Adipocyte (in vitro differentiated cells): ENCODE measurements at regions not wholly inside any gene's neighbourhood (a gene's known extent, or its start where the extent isn't known, plus 50 kb on each side); places are given as distances from the start of the nearest gene placed in this dataset.
"Not testable (repeated sequence)": the region's sequence is repeated elsewhere in the genome, so short reads cannot be mapped to it uniquely, and the experiment has no call there.

Experiments used
- DNase-seq: peaks from one replicate; pipeline ENCODE4 v3.0.0-alpha.2; 2015; ENCODE audit warnings: low read depth
- H3K27me3 ChIP-seq: replicated peaks from 2 replicates; pipeline ENCODE4 v1.7.0; 2013; ENCODE audit warnings: mild to moderate bottlenecking, low read length, moderate library complexity; ENCODE audit not compliant: control insufficient read depth, insufficient read depth
- H3K36me3 ChIP-seq: 2 replicates; pipeline ENCODE4 v1.7.0; 2013; ENCODE audit warnings: low read length, mild to moderate bottlenecking, moderate library complexity; ENCODE audit not compliant: control insufficient read depth, insufficient read depth, severe bottlenecking
- H3K4me1 ChIP-seq: 2 replicates; pipeline ENCODE4 v1.7.0; 2013; ENCODE audit warnings: mild to moderate bottlenecking, low read length, moderate library complexity; ENCODE audit not compliant: control insufficient read depth, insufficient read depth
- H3K4me3 ChIP-seq: 2 replicates; pipeline ENCODE4 v1.7.0; 2013; ENCODE audit warnings: mild to moderate bottlenecking, low read length, moderate library complexity
- H3K9ac ChIP-seq: 2 replicates; pipeline ENCODE4 v1.7.0; 2013; ENCODE audit warnings: mild to moderate bottlenecking, low read length, moderate library complexity
- H3K9me3 ChIP-seq: 2 replicates; pipeline ENCODE4 v1.7.0; 2013; ENCODE audit warnings: mild to moderate bottlenecking, low read length, moderate library complexity; ENCODE audit not compliant: control insufficient read depth

DNA sequence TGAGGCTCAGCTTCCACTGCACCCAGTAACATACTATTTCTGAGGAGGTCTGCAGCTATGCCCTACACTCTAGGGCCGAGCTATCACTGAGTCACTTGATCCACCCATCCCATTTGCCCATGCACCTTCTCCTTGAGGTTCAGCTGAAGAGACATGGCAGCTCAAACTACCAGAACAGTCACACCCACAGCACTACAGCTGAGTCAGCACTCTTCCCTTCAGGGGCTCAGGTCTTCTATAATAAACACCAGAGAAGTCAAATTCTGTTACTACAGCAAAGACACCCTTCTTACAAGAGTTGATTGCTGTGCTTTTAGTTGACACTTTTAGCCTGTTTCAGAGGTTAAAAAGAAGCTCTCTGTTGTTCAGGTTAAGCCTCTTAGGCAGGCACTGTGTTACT, 1696.4 kb upstream of the ADGRL3 start:
- H3K4me1 ChIP-seq, result no peaks in the 10 kb centered on the region
- no peak overlapping the region for H3K9ac ChIP-seq
- H3K36me3 ChIP-seq, result no peaks in the 10 kb centered on the region
- DNase-seq, result no peak
- no peaks in the 10 kb centered on the region for H3K27me3 ChIP-seq
- no peaks in the 10 kb centered on the region for H3K9me3 ChIP-seq
- no peak overlapping the region for H3K4me3 ChIP-seq

DNA sequence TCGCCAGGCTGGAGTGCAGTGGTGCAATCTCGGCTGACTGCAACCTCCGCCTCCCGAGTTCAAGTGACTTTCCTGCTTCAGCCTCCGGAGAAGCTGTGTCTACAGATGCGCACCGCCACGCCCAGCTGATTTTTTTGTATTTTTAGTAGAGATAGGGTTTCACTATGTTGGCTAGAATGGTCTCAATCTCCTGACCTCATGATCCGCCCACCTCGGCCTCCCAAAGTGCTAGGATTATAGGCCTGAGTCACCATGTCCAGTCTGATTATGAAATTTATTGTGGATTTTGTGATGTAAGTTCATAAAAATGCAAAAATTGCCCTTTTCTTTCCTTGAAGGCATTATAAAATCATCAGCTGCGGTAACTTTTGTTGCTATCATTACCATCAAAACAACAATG, 1688.3 kb upstream of the ADGRL3 start:
- H3K9ac ChIP-seq, H3K9me3 ChIP-seq, H3K36me3 ChIP-seq, H3K27me3 ChIP-seq, H3K4me3 ChIP-seq, DNase-seq, H3K4me1 ChIP-seq: not testable (repeated sequence)

DNA sequence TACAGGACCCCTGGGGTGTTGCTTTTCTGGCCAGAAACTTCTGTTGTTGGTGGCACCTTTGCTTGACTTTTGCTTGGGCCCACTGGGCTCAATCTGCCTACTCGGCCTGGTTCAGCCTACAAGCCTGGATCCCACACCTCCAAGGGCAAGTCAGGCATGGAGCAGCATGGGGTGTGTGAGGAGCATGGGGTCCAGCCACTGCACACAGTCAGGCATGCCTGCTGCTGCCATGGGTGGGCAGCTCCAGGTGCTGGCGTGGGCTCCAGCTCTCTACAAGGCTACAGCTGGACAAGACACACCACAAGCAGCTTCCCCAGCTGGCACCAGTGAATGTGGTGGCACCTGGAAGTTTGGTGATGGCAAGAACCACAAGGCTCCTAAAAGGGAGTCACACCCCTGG, 1683.1 kb upstream of the ADGRL3 start:
- Histone ChIP-seq H3K9me3 (no peaks in the 10 kb centered on the region), H3K27me3 (no peaks in the 10 kb centered on the region), H3K36me3 (no peaks in the 10 kb centered on the region), H3K4me1 (no peaks in the 10 kb centered on the region), H3K4me3 (no peak overlapping the region), H3K9ac (no peak overlapping the region)
- no peak for DNase-seq

- no peaks in the 10 kb centered on the region for H3K36me3 ChIP-seq
- no peak overlapping the region for H3K9ac ChIP-seq
- no peaks in the 10 kb centered on the region for H3K9me3 ChIP-seq
- H3K4me1 ChIP-seq, result no peaks in the 10 kb centered on the region
- H3K4me3 ChIP-seq, result no peak overlapping the region
- no peak for DNase-seq
- no peaks in the 10 kb centered on the region for H3K27me3 ChIP-seq
These were observed 1681.9 kb upstream of the ADGRL3 start for GRCh38 chr4:59518005-59518823.

- H3K9ac ChIP-seq, result no peak overlapping the region
- no peaks in the 10 kb centered on the region for H3K27me3 ChIP-seq
- DNase-seq, result no peak
- H3K9me3 ChIP-seq, result no peaks in the 10 kb centered on the region
- no peaks in the 10 kb centered on the region for H3K36me3 ChIP-seq
- H3K4me1 ChIP-seq, result no peaks in the 10 kb centered on the region
- H3K4me3 ChIP-seq, result no peak overlapping the region
These were observed 1674.2 kb upstream of the ADGRL3 start for GRCh38 chr4:59525885-59526284.

DNA sequence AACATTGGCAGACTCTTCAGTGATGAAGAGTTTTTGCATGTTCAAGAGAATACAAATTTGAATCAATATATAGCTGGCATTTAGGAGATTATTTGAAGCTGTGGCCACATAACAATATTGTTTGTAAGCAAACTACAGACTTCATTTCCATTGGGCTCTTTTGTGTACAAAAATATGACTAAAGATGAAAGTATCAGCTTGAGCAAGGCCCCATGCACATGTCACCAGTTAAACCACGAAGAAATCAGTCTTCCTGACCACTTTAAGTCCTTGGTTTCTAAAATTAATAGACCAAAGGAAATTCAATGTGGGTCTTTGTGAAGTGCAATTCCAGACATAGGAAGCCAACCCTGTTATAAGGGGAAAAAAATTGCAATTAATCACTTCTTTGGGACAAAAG, 1664.6 kb upstream of the ADGRL3 start:
- Histone ChIP-seq H3K9ac (no peak overlapping the region), H3K9me3 (no peaks in the 10 kb centered on the region), H3K27me3 (no peaks in the 10 kb centered on the region), H3K4me1 (no peaks in the 10 kb centered on the region), H3K36me3 (no peaks in the 10 kb centered on the region), H3K4me3 (no peak overlapping the region)
- DNase-seq, result no peak

DNA sequence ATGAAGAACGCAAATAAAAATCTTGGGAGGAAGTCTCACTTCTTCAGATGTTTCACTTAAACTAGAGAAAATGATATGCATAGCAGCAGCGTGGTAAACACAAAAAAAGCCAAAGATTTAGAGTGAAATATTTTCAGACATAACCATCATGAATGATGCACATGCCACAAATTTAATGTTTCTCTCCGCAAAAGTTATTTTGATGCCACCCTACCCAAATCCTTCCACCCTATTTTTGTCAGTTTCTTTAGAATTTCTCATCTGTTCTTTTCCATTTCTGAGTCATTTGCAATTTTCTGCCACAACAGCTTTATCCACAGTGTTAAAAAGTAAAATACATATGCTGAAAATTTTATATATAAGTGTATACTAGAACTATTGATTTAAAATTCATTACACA, 1663.7 kb upstream of the ADGRL3 start:
- no peaks in the 10 kb centered on the region for H3K4me1 ChIP-seq
- no peak for DNase-seq

DNA sequence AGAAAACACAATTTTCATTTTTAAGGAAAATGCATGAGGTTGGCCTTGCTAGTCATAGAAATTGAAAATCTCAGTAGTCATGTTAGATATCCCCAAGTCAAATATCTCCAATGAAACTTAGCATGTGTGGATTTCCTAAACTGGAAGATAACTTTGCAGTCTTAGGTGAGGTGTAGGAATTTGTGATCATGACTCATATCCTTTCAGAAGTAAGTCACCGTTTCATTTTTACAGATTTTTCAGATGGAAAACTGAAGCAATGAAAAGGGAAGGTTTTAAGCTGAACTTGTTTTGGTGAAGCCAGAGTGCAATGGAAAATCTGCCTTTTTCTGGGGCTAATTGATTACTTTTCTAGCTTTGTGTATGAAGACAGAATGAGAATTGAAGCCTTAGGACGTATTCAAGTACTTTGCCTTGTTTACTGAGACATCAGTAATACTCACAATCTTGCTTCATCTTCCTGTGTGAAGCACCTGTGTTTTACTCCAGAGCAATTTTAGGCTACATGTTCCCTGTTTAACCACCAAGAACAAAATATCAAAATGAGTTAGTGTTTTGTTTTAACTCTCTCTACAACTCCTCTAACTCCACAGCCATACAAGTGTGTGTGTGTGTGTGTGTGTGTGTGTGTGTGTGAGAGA, 1662.8 kb upstream of the ADGRL3 start:
- no peaks in the 10 kb centered on the region for H3K4me1 ChIP-seq
- H3K9ac ChIP-seq, result no peak overlapping the region
- DNase-seq, result no peak
- H3K27me3 ChIP-seq, result no peaks in the 10 kb centered on the region
- H3K4me3 ChIP-seq, result no peak overlapping the region
- H3K9me3 ChIP-seq, result no peaks in the 10 kb centered on the region
- H3K36me3 ChIP-seq, result no peaks in the 10 kb centered on the region

More for the DNA sequence above, 1663.7 kb upstream of the ADGRL3 start:
- Histone ChIP-seq H3K36me3 (no peaks in the 10 kb centered on the region), H3K9me3 (no peaks in the 10 kb centered on the region), H3K9ac (no peak overlapping the region), H3K27me3 (no peaks in the 10 kb centered on the region), H3K4me3 (no peak overlapping the region)

DNA sequence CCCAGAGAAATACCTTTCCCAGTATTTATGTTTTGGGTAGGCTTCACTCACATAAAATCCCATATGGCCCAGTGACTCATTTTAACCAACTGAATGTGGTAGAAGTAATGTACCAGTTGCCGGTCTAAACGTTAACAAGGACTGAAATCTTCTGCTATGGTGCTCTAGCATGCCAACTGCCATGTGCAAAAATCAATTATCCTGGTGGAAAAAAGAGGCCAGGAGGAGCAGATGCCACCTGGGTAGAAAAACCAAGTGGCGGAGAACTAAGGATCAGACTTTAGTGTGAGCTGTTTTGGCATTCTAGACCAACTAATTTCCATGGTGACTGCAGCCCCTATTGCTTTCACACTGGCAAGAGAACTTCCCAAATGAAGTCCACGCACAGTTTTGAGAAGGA, 1660.7 kb upstream of the ADGRL3 start:
- no peak for DNase-seq
- Histone ChIP-seq H3K27me3 (no peaks in the 10 kb centered on the region), H3K4me1 (no peaks in the 10 kb centered on the region), H3K9ac (no peak overlapping the region), H3K4me3 (no peak overlapping the region), H3K9me3 (no peaks in the 10 kb centered on the region), H3K36me3 (no peaks in the 10 kb centered on the region)

GRCh38 chr4:59540311-59540710, 1659.8 kb upstream of the ADGRL3 start:
- Histone ChIP-seq H3K4me3 (no peak overlapping the region), H3K27me3 (no peaks in the 10 kb centered on the region), H3K9ac (no peak overlapping the region), H3K4me1 (no peaks in the 10 kb centered on the region), H3K9me3 (no peaks in the 10 kb centered on the region), H3K36me3 (no peaks in the 10 kb centered on the region)
- no peak for DNase-seq

DNA sequence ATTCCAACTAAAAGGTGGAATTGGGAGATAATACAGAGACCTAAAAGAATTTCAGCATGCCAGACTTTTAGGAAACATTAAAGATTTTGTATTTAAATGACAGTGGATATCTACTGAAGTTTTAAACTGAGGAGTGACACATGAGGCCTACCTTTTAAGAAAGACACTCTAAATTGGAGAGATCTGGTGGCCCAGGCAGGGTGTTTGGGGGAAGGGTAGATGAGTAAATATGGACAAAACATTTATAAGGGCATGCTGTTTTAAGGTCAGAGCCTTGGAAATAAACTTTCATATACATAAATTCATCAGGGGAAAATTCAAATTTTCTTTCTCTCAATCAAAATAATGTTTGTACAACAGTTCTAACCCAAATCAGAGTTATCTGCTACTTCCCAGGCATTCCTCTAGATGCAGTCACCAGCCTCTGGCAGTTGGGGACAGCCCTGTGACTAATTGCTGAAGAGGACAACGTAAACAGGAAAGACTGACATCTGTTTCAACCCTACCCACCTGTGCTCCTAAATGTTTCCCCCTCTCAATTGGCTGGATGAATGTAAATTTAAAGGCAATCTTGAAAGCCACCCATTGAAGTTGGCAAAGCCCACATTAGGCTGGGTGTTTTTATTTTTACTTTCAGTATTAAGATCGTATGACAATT, 1646.9 kb upstream of the ADGRL3 start:
- Histone ChIP-seq H3K36me3 (no peaks in the 10 kb centered on the region), H3K4me3 (peak overlapping the region; percentile 79), H3K4me1 (peaks cover 2% of the 10 kb centered on the region), H3K9me3 (no peaks in the 10 kb centered on the region), H3K27me3 (no peaks in the 10 kb centered on the region), H3K9ac (peak overlapping the region; percentile 56)
- DNase-seq, result peak; percentile 48
